H1 (cell line): ENCODE measurements at regions not wholly inside any gene's neighbourhood (a gene's known extent, or its start where the extent isn't known, plus 50 kb on each side); places are given as distances from the start of the nearest gene placed in this dataset.

ENCODE experiments used
- CTCF ChIA-PET: fragments of 300-600 bp; sonication (Branson Sonifier 250); formaldehyde crosslinking; loops from one replicate; lab custom pipeline; 2021; ENCODE audit not compliant: partially characterized antibody; lab: Charles Lee
- POLR2A ChIA-PET: fragments of 300-600 bp; sonication (Branson Sonifier 250); formaldehyde crosslinking; loops from one replicate; lab custom pipeline; 2021; ENCODE audit warnings: inconsistent platforms; ENCODE audit not compliant: partially characterized antibody; lab: Charles Lee
- DNase-seq, 2 experiments: peaks; one replicate each; pipeline versions ENCODE4 v3.0.0 to v3.0.0-alpha.2; 2010 to 2022; ENCODE audit warnings: low spot score in 2 of 2, low read depth in 1 of 2, mixed read lengths in 1 of 2
- FAIRE-seq: peaks from 2 replicates; lab custom pipeline; 2011; peaks lifted over from hg19 to GRCh38; lab: Jason Lieb, UNC
- H2AFZ ChIP-seq: 2 replicates; pipeline ENCODE4 v1.8.1; 2012; ENCODE audit warnings: low read length, inconsistent platforms
- H2AK5ac ChIP-seq: 2 replicates; pipeline ENCODE4 v1.6.1; 2013; ENCODE audit warnings: low read depth, low read length
- H2BK120ac ChIP-seq: replicated peaks from 2 replicates; pipeline ENCODE3; 2013; ENCODE audit warnings: low read depth, low read length, inconsistent platforms
- H2BK12ac ChIP-seq: 2 replicates; pipeline ENCODE4 v1.6.1; 2013; ENCODE audit warnings: low read depth, low read length
- H2BK15ac ChIP-seq: 2 replicates; pipeline ENCODE4 v1.6.1; 2013; ENCODE audit warnings: low read length
- H2BK20ac ChIP-seq: 2 replicates; pipeline ENCODE4 v1.6.1; 2013; ENCODE audit warnings: low read length
- H2BK5ac ChIP-seq: 2 replicates; pipeline ENCODE4 v1.6.1; 2013; ENCODE audit warnings: low read depth, low read length
- H3K14ac ChIP-seq: 2 replicates; pipeline ENCODE4 v1.6.1; 2013; ENCODE audit warnings: inconsistent platforms; ENCODE audit not compliant: insufficient read length
- H3K18ac ChIP-seq: 2 replicates; pipeline ENCODE4 v1.6.1; 2013; ENCODE audit warnings: low read length; ENCODE audit errors: extremely low read depth
- H3K23ac ChIP-seq: 2 replicates; pipeline ENCODE4 v1.6.1; 2013; ENCODE audit warnings: inconsistent platforms; ENCODE audit not compliant: insufficient read length
- H3K23me2 ChIP-seq: 2 replicates; pipeline ENCODE4 v1.6.1; 2013; ENCODE audit warnings: low read depth, low read length
- H3K27ac ChIP-seq: 2 replicates; pipeline ENCODE4 v1.6.1; 2011; ENCODE audit warnings: low read depth, low read length, inconsistent platforms
- H3K27me3 ChIP-seq, 4 experiments: replicated peaks in 1 of 4; 1 replicate in 1 of 4; 2 replicates in 3 of 4; pipeline versions ENCODE4 v1.6.1 to v1.8.1; 2011 to 2013; ENCODE audit warnings: low read length in 3 of 4, mild to moderate bottlenecking in 3 of 4, inconsistent platforms in 2 of 4, mixed read lengths in 2 of 4, moderate library complexity in 1 of 4; ENCODE audit not compliant: control insufficient read depth in 3 of 4, insufficient read depth in 3 of 4; ENCODE audit errors: extremely low read depth in 1 of 4
- H3K36me3 ChIP-seq, 4 experiments: 2 replicates each; pipeline versions ENCODE4 v1.6.1 to v1.8.1; 2011 to 2013; ENCODE audit warnings: mild to moderate bottlenecking in 4 of 4, low read length in 3 of 4, moderate library complexity in 2 of 4, control low read depth in 1 of 4, inconsistent platforms in 1 of 4; ENCODE audit not compliant: insufficient read depth in 4 of 4, control insufficient read depth in 2 of 4
- H3K4ac ChIP-seq: replicated peaks from 2 replicates; pipeline ENCODE3; 2013; ENCODE audit warnings: low read length, low read depth, mixed read lengths, inconsistent platforms; ENCODE audit not compliant: insufficient read length
- H3K4me1 ChIP-seq, 4 experiments: replicated peaks in 1 of 4; 1 replicate in 1 of 4; 2 replicates in 3 of 4; pipeline versions ENCODE4 v1.6.1 to v1.8.1; 2011 to 2013; ENCODE audit warnings: low read length in 3 of 4, inconsistent platforms in 2 of 4, mixed read lengths in 1 of 4; ENCODE audit not compliant: insufficient read depth in 4 of 4, control insufficient read depth in 3 of 4
- H3K4me2 ChIP-seq, 2 experiments: 2 replicates each; pipeline versions ENCODE4 v1.6.1 to v1.8.1; 2011 to 2013; ENCODE audit warnings: low read depth in 2 of 2, low read length in 2 of 2, control low read depth in 1 of 2, inconsistent platforms in 1 of 2, mild to moderate bottlenecking in 1 of 2; ENCODE audit not compliant: insufficient read depth in 1 of 2
- H3K4me3 ChIP-seq, 4 experiments: fragments of 200-600, 300-600 bp in 1 of 4; sonication (generic), shearing (Covaris generic), sonication (Bioruptor Twin) in 1 of 4; 2 replicates each; pipeline versions ENCODE4 v1.5.1 to v1.8.1; 2011 to 2016; ENCODE audit warnings: low read length in 4 of 4, low read depth in 3 of 4, control low read depth in 2 of 4, inconsistent platforms in 2 of 4, mild to moderate bottlenecking in 2 of 4, mixed read lengths in 1 of 4, moderate library complexity in 1 of 4; ENCODE audit not compliant: insufficient read depth in 2 of 4; ENCODE audit errors: extremely low read depth in 1 of 4
- H3K56ac ChIP-seq: replicated peaks from 2 replicates; pipeline ENCODE3; 2013; ENCODE audit warnings: low read depth, mild to moderate bottlenecking, mixed read lengths, low read length, inconsistent platforms; ENCODE audit not compliant: insufficient read length
- H3K79me1 ChIP-seq: 2 replicates; pipeline ENCODE4 v1.6.1; 2013; ENCODE audit warnings: low read depth, low read length, control low read depth
- H3K79me2 ChIP-seq, 2 experiments: 2 replicates each; pipeline versions ENCODE4 v1.6.1 to v1.8.1; 2012 to 2013; ENCODE audit warnings: low read length in 2 of 2, mild to moderate bottlenecking in 2 of 2, inconsistent platforms in 1 of 2; ENCODE audit not compliant: insufficient read depth in 2 of 2, control insufficient read depth in 1 of 2
- H3K9ac ChIP-seq, 4 experiments: replicated peaks in 1 of 4; 1 replicate in 1 of 4; 2 replicates in 3 of 4; pipeline versions ENCODE4 v1.6.1 to v1.8.1; 2011 to 2013; ENCODE audit warnings: low read depth in 3 of 4, low read length in 3 of 4, control low read depth in 2 of 4, mild to moderate bottlenecking in 2 of 4, moderate library complexity in 2 of 4, inconsistent platforms in 1 of 4; ENCODE audit errors: extremely low read depth in 1 of 4
- H3K9me3 ChIP-seq, 2 experiments: 2 replicates each; pipeline versions ENCODE4 v1.6.1 to v1.8.1; 2012 to 2013; ENCODE audit warnings: mild to moderate bottlenecking in 2 of 2, moderate library complexity in 2 of 2, control low read depth in 1 of 2, inconsistent platforms in 1 of 2, low read depth in 1 of 2, low read length in 1 of 2, mixed read lengths in 1 of 2; ENCODE audit not compliant: insufficient read depth in 2 of 2
- H4K20me1 ChIP-seq, 2 experiments: replicated peaks in 1 of 2; 2 replicates each; pipeline versions ENCODE3 to v1.8.1; 2011 to 2013; ENCODE audit warnings: inconsistent platforms in 2 of 2, low read length in 2 of 2, mild to moderate bottlenecking in 1 of 2; ENCODE audit not compliant: insufficient read depth in 2 of 2, control insufficient read depth in 1 of 2
- H4K5ac ChIP-seq: 2 replicates; pipeline ENCODE4 v1.6.1; 2013; ENCODE audit warnings: low read length, low read depth, mixed read lengths, inconsistent platforms; ENCODE audit not compliant: insufficient read length
- H4K8ac ChIP-seq: 2 replicates; pipeline ENCODE4 v1.8.0; 2013; ENCODE audit warnings: mild to moderate bottlenecking, moderate library complexity, low read length, inconsistent platforms; ENCODE audit not compliant: insufficient read depth; ENCODE audit errors: extremely low read depth
- H4K91ac ChIP-seq: replicated peaks from 2 replicates; pipeline ENCODE3; 2013; ENCODE audit warnings: low read length, mixed read lengths, inconsistent platforms; ENCODE audit not compliant: insufficient read length
- ASH2L ChIP-seq: fragments of 200-600, 300-600 bp; sonication (generic); IDR thresholded peaks from one replicate; pipeline ENCODE4 v1.7.1; 2017; ENCODE audit warnings: low read length
- CBX5 ChIP-seq: fragments of 300-800, 300-1000 bp; sonication (generic); IDR thresholded peaks from 2 replicates; pipeline ENCODE4 v1.7.1; 2016; ENCODE audit warnings: antibody characterized with exemption, low read length, low read depth
- CHD2 ChIP-seq: IDR thresholded peaks from 2 replicates; pipeline ENCODE4 v1.6.1; 2012; ENCODE audit warnings: low read length, improper control_type of control experiment
- EGR1 ChIP-seq: IDR thresholded peaks from 2 replicates; pipeline ENCODE4 v1.6.1; 2011; ENCODE audit warnings: low read depth, low read length, borderline replicate concordance
- JUN ChIP-seq: IDR thresholded peaks from 2 replicates; pipeline ENCODE4 v1.6.1; 2011; ENCODE audit warnings: low read depth, mild to moderate bottlenecking, improper control_type of control experiment, low read length
- MAFK ChIP-seq: IDR thresholded peaks from 2 replicates; pipeline ENCODE4 v1.6.1; 2012; ENCODE audit warnings: low read depth, mild to moderate bottlenecking, improper control_type of control experiment, low read length
- POLR2A ChIP-seq, 2 experiments: IDR thresholded peaks; 1 replicate in 1 of 2; 2 replicates in 1 of 2; pipeline ENCODE4 v1.6.1; 2011; ENCODE audit warnings: low read depth in 2 of 2, low read length in 2 of 2, mild to moderate bottlenecking in 2 of 2; ENCODE audit errors: control extremely low read depth in 1 of 2
- RXRA ChIP-seq: IDR thresholded peaks from 2 replicates; pipeline ENCODE4 v1.6.1; 2011; ENCODE audit warnings: low read depth, mild to moderate bottlenecking, low read length, moderate library complexity; ENCODE audit not compliant: insufficient read depth
- TCF12 ChIP-seq: IDR thresholded peaks from 2 replicates; pipeline ENCODE4 v1.6.1; 2011; ENCODE audit warnings: low read depth, mild to moderate bottlenecking, low read length
- ZNF274 ChIP-seq: IDR thresholded peaks from 2 replicates; pipeline ENCODE4 v1.7.0; 2012; ENCODE audit warnings: low read length, borderline replicate concordance; ENCODE audit errors: extremely low read depth
- WGBS, 2 experiments: shearing (Covaris generic) in 1 of 2; methylation state at CpG; one replicate each; pipeline versions ENCODE4 v1.1.6 to v1.1.7; 2013 to 2015; ENCODE audit warnings: low lambda C conversion rate in 2 of 2, mixed read lengths in 2 of 2, inconsistent platforms in 1 of 2, low coverage in 1 of 2, missing lambda C conversion rate in 1 of 2; ENCODE audit not compliant: insufficient replicate concordance in 2 of 2, insufficient coverage in 1 of 2, insufficient read length in 1 of 2; ENCODE audit errors: extremely low coverage in 1 of 2, missing lambda C conversion rate in 1 of 2; 5-methylcytosine and 5-hydroxymethylcytosine counted together
- TF ChIP-seq, protein P1 (sequence below): IDR thresholded peaks from 2 replicates; pipeline ENCODE4 v1.6.1; 2012; ENCODE audit warnings: inconsistent platforms
- TF ChIP-seq, protein P2 (sequence below): IDR thresholded peaks from 2 replicates; pipeline ENCODE4 v1.6.1; 2011; ENCODE audit warnings: low read depth, mild to moderate bottlenecking, low read length; ENCODE audit not compliant: insufficient read depth

DNA sequence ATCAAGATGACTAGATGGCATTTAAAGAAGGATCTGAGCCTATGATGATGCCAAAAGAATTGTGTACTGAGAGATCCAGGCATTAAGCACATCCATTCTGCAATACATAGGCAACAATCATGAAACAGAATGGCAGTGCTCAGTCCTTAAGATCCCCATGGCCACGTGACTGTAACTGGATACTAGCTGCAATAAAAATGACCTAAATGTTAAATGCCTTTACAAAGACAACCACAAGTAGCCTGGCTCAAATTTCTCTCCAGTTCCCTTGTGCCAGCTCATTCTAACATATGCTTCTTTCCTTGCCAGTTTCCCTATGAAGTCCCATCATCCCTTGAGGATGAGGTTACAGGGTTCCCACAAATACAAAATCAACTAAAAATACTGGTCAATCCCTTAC lies 148.3 kb upstream of the GHR start:
- POLR2A ChIA-PET: no interaction called here
- H2BK20ac ChIP-seq: no peak overlapping the region
- no peak overlapping the region for H4K5ac ChIP-seq
- 67% methylated on average over 1 of the region's 1 CpG; no CpG with 5 or more reads in 1 of the 2 experiments for WGBS, 2 experiments
- DNase-seq (no peak), FAIRE-seq (peak; percentile 60)
- no peak overlapping the region for H3K23ac ChIP-seq
- no peak overlapping the region for H4K91ac ChIP-seq
- H3K27ac ChIP-seq: no peak overlapping the region
- H2BK12ac ChIP-seq: no peak overlapping the region
- H3K4me3 ChIP-seq: no peak overlapping the region
- no peaks in the 10 kb centered on the region for H3K36me3 ChIP-seq
- H3K23me2 ChIP-seq: no peaks in the 10 kb centered on the region
- no peak overlapping the region for H2BK120ac ChIP-seq
- TF ChIP-seq POLR2A (IDR thresholded peaks at IDR 0.05; ENCODE audit: control extremely low read depth in 1 of 2, low read depth in 2 of 2, low read length in 2 of 2) (no peak), ZNF274 (no peak), ASH2L (no peak), CBX5 (no peak), JUN (no peak), CHD2 (no peak), TCF12 (no peak), MAFK (no peak), RXRA (no peak), EGR1 (no peak)
- TF ChIP-seq, protein P1, sequence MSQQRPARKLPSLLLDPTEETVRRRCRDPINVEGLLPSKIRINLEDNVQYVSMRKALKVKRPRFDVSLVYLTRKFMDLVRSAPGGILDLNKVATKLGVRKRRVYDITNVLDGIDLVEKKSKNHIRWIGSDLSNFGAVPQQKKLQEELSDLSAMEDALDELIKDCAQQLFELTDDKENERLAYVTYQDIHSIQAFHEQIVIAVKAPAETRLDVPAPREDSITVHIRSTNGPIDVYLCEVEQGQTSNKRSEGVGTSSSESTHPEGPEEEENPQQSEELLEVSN: no peak
- TF ChIP-seq, protein P2, sequence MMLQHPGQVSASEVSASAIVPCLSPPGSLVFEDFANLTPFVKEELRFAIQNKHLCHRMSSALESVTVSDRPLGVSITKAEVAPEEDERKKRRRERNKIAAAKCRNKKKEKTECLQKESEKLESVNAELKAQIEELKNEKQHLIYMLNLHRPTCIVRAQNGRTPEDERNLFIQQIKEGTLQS: no peak
- no peak overlapping the region for H3K56ac ChIP-seq
- no peaks in the 10 kb centered on the region for H4K20me1 ChIP-seq
- no peak overlapping the region for H3K14ac ChIP-seq
- H3K18ac ChIP-seq: no peak overlapping the region
- H3K4me1 ChIP-seq: no peaks in the 10 kb centered on the region
- no peaks in the 10 kb centered on the region for H3K79me2 ChIP-seq
- no peak overlapping the region for H3K4me2 ChIP-seq
- CTCF ChIA-PET: no interaction called here
- H3K79me1 ChIP-seq: no peaks in the 10 kb centered on the region
- H4K8ac ChIP-seq: no peak overlapping the region
- no peak overlapping the region for H2AK5ac ChIP-seq
- H3K9ac ChIP-seq: no peak overlapping the region
- H3K4ac ChIP-seq: no peak overlapping the region
- H2BK15ac ChIP-seq: no peak overlapping the region
- no peak overlapping the region for H2BK5ac ChIP-seq
- no peaks in the 10 kb centered on the region for H3K27me3 ChIP-seq
- H2AFZ ChIP-seq: peak overlapping the region; percentile 74; the same call in 1 of the 2 replicates
- H3K9me3 ChIP-seq: no peaks in the 10 kb centered on the region
